HepG2 (cell line): ENCODE measurements at regions not wholly inside any gene's neighbourhood (a gene's known extent, or its start where the extent isn't known, plus 50 kb on each side); places are given as distances from the start of the nearest gene placed in this dataset.

Experiments
- ATF7 ChIP-seq, 2 experiments: fragments of 450-650 bp in 1 of 2; sonication (generic) in 1 of 2; formaldehyde crosslinking in 1 of 2; IDR thresholded peaks; 2 replicates each; pipeline versions ENCODE4 v1.4.0 to v1.6.1; 2016 to 2020; ENCODE audit warnings: antibody characterized with exemption in 1 of 2, mild to moderate bottlenecking in 1 of 2, missing genetic modification reagents in 1 of 2
- CCDC6 ChIP-seq: sonication (generic); formaldehyde crosslinking; IDR thresholded peaks from 2 replicates; pipeline ENCODE4 v1.8.1; 2022; ENCODE audit warnings: mild to moderate bottlenecking, missing genetic modification reagents, moderate library complexity
- HOXD1 ChIP-seq: sonication (generic); formaldehyde crosslinking; IDR thresholded peaks from 2 replicates; pipeline ENCODE4 v1.5.0; 2020; ENCODE audit warnings: missing genetic modification reagents
- KIAA2018 ChIP-seq: sonication (generic); formaldehyde crosslinking; IDR thresholded peaks from 2 replicates; pipeline ENCODE4 v1.5.0; 2020; ENCODE audit warnings: mild to moderate bottlenecking, missing genetic modification reagents, borderline replicate concordance
- NCOA5 ChIP-seq: sonication (generic); formaldehyde crosslinking; IDR thresholded peaks from 2 replicates; pipeline ENCODE4 v1.4.0; 2020; ENCODE audit warnings: missing genetic modification reagents
- RFX3 ChIP-seq: IDR thresholded peaks from 2 replicates; pipeline ENCODE4 v1.6.1; 2016; ENCODE audit warnings: missing biosample characterization, missing genetic modification reagents
- SP1 ChIP-seq, 2 experiments: fragments of 450-650 bp in 1 of 2; sonication (generic) in 1 of 2; formaldehyde crosslinking in 1 of 2; IDR thresholded peaks; 2 replicates each; pipeline versions ENCODE4 v1.4.0 to v1.6.1; 2016 to 2020; ENCODE audit warnings: missing genetic modification reagents in 1 of 2
- SRY ChIP-seq: sonication (generic); formaldehyde crosslinking; IDR thresholded peaks from 2 replicates; pipeline ENCODE4 v1.8.0; 2022; ENCODE audit warnings: mild to moderate bottlenecking, missing genetic modification reagents
- ZEB1 ChIP-seq: IDR thresholded peaks from 2 replicates; pipeline ENCODE4 v1.6.1; 2012; ENCODE audit warnings: mild to moderate bottlenecking, low read depth, inconsistent platforms; ENCODE audit not compliant: insufficient replicate concordance
- ZNF430 ChIP-seq: sonication (generic); formaldehyde crosslinking; IDR thresholded peaks from 2 replicates; pipeline ENCODE4 v1.9.0; 2021; ENCODE audit warnings: mild to moderate bottlenecking, missing genetic modification reagents
- ZNF562 ChIP-seq: sonication (generic); formaldehyde crosslinking; IDR thresholded peaks from 2 replicates; pipeline ENCODE4 v1.8.0; 2022; ENCODE audit warnings: missing genetic modification reagents, borderline replicate concordance
- ZNF563 ChIP-seq: sonication (generic); formaldehyde crosslinking; IDR thresholded peaks from 2 replicates; pipeline ENCODE4 v1.8.0; 2022; ENCODE audit warnings: mild to moderate bottlenecking, moderate library complexity, missing genetic modification reagents
- ZNF580 ChIP-seq: IDR thresholded peaks from 2 replicates; pipeline ENCODE4 v1.6.1; 2016; ENCODE audit warnings: low read depth, borderline replicate concordance
- ZNF777 ChIP-seq: sonication (generic); formaldehyde crosslinking; IDR thresholded peaks from 2 replicates; pipeline ENCODE4 v1.4.0; 2020; ENCODE audit warnings: missing genetic modification reagents
- ZNF790 ChIP-seq: sonication (generic); formaldehyde crosslinking; IDR thresholded peaks from 2 replicates; pipeline ENCODE4 v1.8.0; 2022; ENCODE audit warnings: missing genetic modification reagents, mild to moderate bottlenecking, borderline replicate concordance
- TF ChIP-seq, protein P1 (sequence below): sonication (generic); formaldehyde crosslinking; conservative IDR thresholded peaks from 2 replicates; pipeline ENCODE4 v1.5.0; 2020; ENCODE audit warnings: missing genetic modification reagents

DNA sequence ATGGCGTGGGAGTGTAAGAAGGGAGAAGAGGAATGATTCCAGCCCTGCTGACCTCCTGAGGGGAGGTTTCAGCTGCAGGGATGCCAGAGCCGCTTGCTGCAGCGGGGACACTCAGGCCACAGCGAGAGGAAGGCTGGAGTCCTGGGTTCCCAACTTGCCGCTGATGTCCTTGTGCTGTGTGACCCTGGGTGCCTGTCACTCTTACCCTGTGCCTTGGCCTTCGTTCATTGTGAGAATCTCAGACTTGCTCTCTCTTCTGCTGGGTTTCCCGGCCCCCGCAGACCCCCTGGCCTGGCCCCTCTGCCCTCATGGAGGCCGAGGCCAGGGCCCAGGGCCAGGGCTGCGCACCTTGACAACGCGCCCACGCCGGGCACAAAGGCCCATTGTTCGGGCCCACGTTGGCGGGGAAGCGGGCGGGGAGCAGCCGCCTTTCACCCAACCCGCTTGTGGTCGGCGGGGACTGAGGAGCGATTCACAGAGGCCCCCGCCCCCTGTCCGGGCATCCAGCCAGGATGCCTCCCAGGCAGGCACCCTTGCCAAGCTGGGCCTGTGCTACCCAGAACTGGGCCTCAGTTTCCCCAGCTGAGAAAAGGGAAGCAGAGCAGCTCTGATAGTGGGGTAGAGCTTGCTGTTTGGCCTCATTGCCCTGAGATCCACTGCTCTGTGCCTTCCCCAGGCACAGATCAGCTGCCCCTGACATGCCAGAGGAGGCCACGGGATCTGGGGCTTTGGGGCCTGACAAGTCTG, 52.4 kb downstream of the CEBPB start (continued):
- TF ChIP-seq KIAA2018 (CRISPR knock-in tag) (no peak; the same call in 1 of the 2 replicates), ZNF580 (peak; percentile 68; the same call in 1 of the 2 replicates), CCDC6 (CRISPR knock-in tag) (0 out of 2 replicates have a peak, but pooled peaks have one; percentile 42), NCOA5 (no peak), ZNF790 (CRISPR knock-in tag) (no peak), ZNF562 (CRISPR knock-in tag) (no peak), ZNF563 (peak; percentile 78; the same call in 1 of the 2 replicates), SRY (CRISPR knock-in tag) (peak; percentile 32; the same call in 1 of the 2 replicates), ZNF777 (CRISPR knock-in tag) (no peak), SP1 (IDR thresholded peaks at IDR 0.05) (no peak), SP1 (CRISPR knock-in tag; IDR thresholded peaks at IDR 0.05) (peak; percentile 41), ATF7 (IDR thresholded peaks at IDR 0.05) (no peak), ATF7 (CRISPR knock-in tag; IDR thresholded peaks at IDR 0.05) (no peak), HOXD1 (peak; percentile 84; the same call in 1 of the 2 replicates), ZEB1 (peak; percentile 69), ZNF430 (CRISPR knock-in tag) (peak; percentile 91; the same call in 1 of the 2 replicates), RFX3 (CRISPR knock-in tag) (peak; percentile 83)
- TF ChIP-seq, protein P1, sequence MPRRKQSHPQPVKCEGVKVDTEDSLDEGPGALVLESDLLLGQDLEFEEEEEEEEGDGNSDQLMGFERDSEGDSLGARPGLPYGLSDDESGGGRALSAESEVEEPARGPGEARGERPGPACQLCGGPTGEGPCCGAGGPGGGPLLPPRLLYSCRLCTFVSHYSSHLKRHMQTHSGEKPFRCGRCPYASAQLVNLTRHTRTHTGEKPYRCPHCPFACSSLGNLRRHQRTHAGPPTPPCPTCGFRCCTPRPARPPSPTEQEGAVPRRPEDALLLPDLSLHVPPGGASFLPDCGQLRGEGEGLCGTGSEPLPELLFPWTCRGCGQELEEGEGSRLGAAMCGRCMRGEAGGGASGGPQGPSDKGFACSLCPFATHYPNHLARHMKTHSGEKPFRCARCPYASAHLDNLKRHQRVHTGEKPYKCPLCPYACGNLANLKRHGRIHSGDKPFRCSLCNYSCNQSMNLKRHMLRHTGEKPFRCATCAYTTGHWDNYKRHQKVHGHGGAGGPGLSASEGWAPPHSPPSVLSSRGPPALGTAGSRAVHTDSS (CRISPR knock-in tag) = 0 out of 2 replicates have a peak, but pooled peaks have one; percentile 67
